ENCODE measurements at regions not wholly inside any gene's neighbourhood (a gene's known extent, or its start where the extent isn't known, plus 50 kb on each side); places are given as distances from the start of the nearest gene placed in this dataset.
"Not testable (repeated sequence)": the region's sequence is repeated elsewhere in the genome, so short reads cannot be mapped to it uniquely, and the experiment has no call there.

DNA sequence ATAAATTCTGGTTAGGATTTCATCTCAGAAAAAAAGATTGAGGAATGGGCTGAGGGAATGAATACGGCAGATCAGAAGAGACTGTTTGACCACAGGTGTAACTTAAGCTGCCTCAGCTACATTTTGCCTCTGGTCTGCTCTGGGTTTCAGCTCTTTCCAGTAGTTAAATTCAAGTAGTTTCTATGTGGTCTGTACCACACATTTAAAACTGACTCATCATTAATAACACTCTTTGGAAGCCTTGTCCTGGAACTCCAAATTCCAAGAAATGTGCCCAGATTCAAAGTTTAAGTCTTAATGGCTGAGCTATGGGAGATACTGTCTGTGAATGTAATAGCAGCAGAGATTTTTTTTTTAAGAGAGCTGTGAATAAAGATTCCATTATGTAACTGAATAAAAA, 133.1 kb upstream of the IGSF10 start:
- peaks cover 6% of the 10 kb centered on the region for H3K4me1 ChIP-seq (ENCODE audit: insufficient read depth, low read length)
- no peak overlapping the region for H3K4me3 ChIP-seq (ENCODE audit: low read depth in 1 of 2, low read length in 2 of 2)
- no peak overlapping the region for H3K9ac ChIP-seq (ENCODE audit: low read length)
- no peaks in the 10 kb centered on the region for H3K27me3 ChIP-seq (ENCODE audit: control insufficient read depth in 1 of 2, insufficient read depth in 2 of 2, low read length in 2 of 2)
- no peak overlapping the region for H3K27ac ChIP-seq (ENCODE audit: low read depth, low read length)
- no peaks in the 10 kb centered on the region for H3K9me3 ChIP-seq (ENCODE audit: low read length)
- no peaks in the 10 kb centered on the region for H3K36me3 ChIP-seq (ENCODE audit: insufficient read depth, low read length)

DNA sequence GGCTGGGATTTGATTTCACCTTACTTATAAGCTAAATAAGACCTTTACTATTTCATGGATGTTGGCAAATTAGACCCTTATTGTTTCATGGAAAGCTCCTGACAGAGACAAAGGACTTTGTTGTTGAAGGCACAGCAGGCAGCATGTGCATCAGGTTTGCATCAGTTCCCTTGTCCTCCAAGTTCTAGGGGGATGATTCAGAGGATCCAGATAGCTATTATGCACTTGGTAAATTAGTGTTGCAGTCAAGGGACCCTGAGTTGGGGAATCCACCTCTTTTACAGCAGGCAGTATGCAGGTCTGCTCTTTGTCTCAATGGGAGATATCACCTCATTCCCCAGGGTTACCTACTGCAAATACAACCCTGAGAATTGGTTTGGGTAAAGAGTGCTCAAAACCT, 131.4 kb upstream of the IGSF10 start:
- Histone ChIP-seq H3K9ac (ENCODE audit: low read length) (no peak overlapping the region), H3K27ac (ENCODE audit: low read depth, low read length) (no peak overlapping the region), H3K4me1 (ENCODE audit: insufficient read depth, low read length) (peaks cover 6% of the 10 kb centered on the region), H3K27me3 (ENCODE audit: control insufficient read depth in 1 of 2, insufficient read depth in 2 of 2, low read length in 2 of 2) (no peaks in the 10 kb centered on the region), H3K9me3 (ENCODE audit: low read length) (no peaks in the 10 kb centered on the region), H3K36me3 (ENCODE audit: insufficient read depth, low read length) (no peaks in the 10 kb centered on the region), H3K4me3 (ENCODE audit: low read depth in 1 of 2, low read length in 2 of 2) (no peak overlapping the region)

DNA sequence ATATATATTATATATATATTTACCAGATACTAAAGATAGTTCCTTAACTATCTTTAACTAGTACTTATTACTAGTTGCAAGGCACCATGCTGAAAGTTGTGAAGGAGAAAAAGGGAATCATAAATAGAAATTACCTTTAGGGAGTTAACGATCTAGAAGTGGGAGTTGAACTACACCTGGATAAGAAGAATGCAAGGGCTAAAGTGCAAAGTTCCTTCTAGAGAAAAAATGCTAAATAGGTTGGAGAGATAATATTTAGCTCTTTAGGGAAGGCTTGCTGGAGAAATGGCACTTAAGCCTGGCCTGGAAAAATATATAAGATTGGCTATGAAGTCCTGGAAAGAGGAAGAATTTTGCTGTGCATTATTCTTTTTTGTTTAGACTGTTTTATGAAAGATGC, 130.6 kb upstream of the IGSF10 start:
- Histone ChIP-seq H3K27me3 (ENCODE audit: control insufficient read depth in 1 of 2, insufficient read depth in 2 of 2, low read length in 2 of 2) (no peaks in the 10 kb centered on the region), H3K4me1 (ENCODE audit: insufficient read depth, low read length) (no peaks in the 10 kb centered on the region), H3K27ac (ENCODE audit: low read depth, low read length) (no peak overlapping the region), H3K4me3 (ENCODE audit: low read depth in 1 of 2, low read length in 2 of 2) (no peak overlapping the region), H3K9me3 (ENCODE audit: low read length) (no peaks in the 10 kb centered on the region), H3K9ac (ENCODE audit: low read length) (no peak overlapping the region), H3K36me3 (ENCODE audit: insufficient read depth, low read length) (no peaks in the 10 kb centered on the region)

DNA sequence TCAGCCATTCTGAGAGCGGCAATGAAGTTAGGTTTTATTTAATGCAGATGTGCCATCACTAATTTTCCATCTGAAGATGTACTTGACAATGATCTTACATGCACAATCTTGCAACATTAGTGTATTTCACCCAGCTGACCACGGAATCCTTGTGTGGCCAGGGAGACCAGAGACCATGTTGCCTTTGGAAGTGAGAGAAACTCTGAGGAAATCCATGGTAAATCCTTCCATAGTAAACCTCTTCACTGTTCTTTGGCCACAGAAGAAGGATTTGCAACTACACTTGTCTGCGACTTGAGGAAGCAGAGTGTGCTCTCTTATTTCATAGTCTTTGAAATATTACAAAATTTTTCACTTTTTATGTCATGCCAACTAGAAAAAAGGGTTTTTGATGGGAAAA, 128.4 kb upstream of the IGSF10 start:
- H3K9ac ChIP-seq (ENCODE audit: low read length) = no peak overlapping the region
- no peak overlapping the region for H3K4me3 ChIP-seq (ENCODE audit: low read depth in 1 of 2, low read length in 2 of 2)
- no peaks in the 10 kb centered on the region for H3K4me1 ChIP-seq (ENCODE audit: insufficient read depth, low read length)
- no peaks in the 10 kb centered on the region for H3K36me3 ChIP-seq (ENCODE audit: insufficient read depth, low read length)
- no peaks in the 10 kb centered on the region for H3K27me3 ChIP-seq (ENCODE audit: control insufficient read depth in 1 of 2, insufficient read depth in 2 of 2, low read length in 2 of 2)
- no peaks in the 10 kb centered on the region for H3K9me3 ChIP-seq (ENCODE audit: low read length)
- H3K27ac ChIP-seq (ENCODE audit: low read depth, low read length) = no peak overlapping the region

DNA sequence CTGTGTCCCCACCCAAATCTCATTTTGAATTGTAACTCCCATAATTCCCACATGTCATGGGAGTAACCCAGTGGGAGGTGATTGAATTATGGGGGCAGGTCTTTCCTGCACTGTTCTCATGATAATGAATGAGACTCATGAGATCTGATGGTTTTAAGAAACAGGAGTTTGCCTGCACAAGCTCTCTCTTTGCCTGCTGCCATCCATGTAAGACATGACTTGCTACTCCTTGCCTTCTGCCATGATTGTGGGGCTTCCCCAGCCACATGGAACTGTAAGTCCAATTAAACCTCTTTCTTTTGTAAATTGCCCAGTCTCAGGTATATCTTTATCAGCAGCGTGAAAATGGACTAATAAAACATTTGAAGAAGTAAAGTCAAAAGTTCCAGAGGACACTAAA, 126.8 kb upstream of the IGSF10 start:
- H3K36me3 ChIP-seq (ENCODE audit: insufficient read depth, low read length); H3K27me3 ChIP-seq (ENCODE audit: control insufficient read depth in 1 of 2, insufficient read depth in 2 of 2, low read length in 2 of 2); H3K9ac ChIP-seq (ENCODE audit: low read length); H3K27ac ChIP-seq (ENCODE audit: low read depth, low read length); H3K4me3 ChIP-seq (ENCODE audit: low read depth in 1 of 2, low read length in 2 of 2); H3K4me1 ChIP-seq (ENCODE audit: insufficient read depth, low read length); H3K9me3 ChIP-seq (ENCODE audit: low read length): not testable (repeated sequence)

DNA sequence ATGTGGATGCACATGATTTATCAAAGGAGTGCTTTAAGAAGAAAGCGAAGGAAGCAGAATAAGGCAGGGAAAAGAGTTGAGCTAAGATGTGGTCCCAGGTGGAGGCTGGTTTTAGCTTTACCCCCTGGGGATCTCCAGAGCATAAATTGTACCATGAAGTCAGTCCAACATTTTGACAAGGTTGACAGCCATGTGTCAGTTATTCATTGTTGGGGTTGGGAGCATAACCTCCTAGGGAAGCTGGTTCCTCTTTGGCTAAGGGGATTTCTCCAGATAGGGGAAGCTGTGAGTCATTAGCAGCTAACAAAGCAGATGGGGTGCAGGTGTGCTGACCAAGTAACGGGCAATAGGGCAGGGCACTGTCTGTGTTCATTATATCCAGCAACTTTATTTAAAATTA, 123.7 kb upstream of the IGSF10 start:
- Histone ChIP-seq H3K27ac (ENCODE audit: low read depth, low read length) (no peak overlapping the region), H3K9ac (ENCODE audit: low read length) (no peak overlapping the region), H3K4me3 (ENCODE audit: low read depth in 1 of 2, low read length in 2 of 2) (no peak overlapping the region), H3K9me3 (ENCODE audit: low read length) (no peaks in the 10 kb centered on the region), H3K27me3 (ENCODE audit: control insufficient read depth in 1 of 2, insufficient read depth in 2 of 2, low read length in 2 of 2) (no peaks in the 10 kb centered on the region), H3K4me1 (ENCODE audit: insufficient read depth, low read length) (peaks cover 5% of the 10 kb centered on the region), H3K36me3 (ENCODE audit: insufficient read depth, low read length) (no peaks in the 10 kb centered on the region)

DNA sequence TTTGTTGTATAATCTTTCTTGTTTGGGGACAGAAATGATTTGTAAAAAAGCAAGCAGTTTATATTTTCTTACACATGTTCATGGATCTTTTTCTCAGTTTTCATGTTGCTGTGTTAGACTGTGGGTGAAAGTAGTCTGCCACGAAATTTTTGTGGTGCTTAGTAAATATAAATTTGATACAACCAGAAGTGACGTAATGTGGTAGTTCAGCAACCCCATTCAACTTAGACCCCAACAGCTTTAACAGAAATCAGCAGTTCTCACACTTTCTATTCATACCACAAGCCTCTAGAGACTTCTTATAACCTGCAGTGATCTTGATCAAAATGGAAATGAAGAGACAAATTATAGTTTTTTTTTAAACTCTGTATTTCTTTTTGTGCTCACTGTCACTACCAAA, 120.2 kb upstream of the IGSF10 start:
- H3K4me3 ChIP-seq (ENCODE audit: low read depth in 1 of 2, low read length in 2 of 2) = no peak overlapping the region
- H3K36me3 ChIP-seq (ENCODE audit: insufficient read depth, low read length) = no peaks in the 10 kb centered on the region
- H3K27me3 ChIP-seq (ENCODE audit: control insufficient read depth in 1 of 2, insufficient read depth in 2 of 2, low read length in 2 of 2) = no peaks in the 10 kb centered on the region
- H3K9ac ChIP-seq (ENCODE audit: low read length) = no peak overlapping the region
- H3K4me1 ChIP-seq (ENCODE audit: insufficient read depth, low read length) = peaks cover 5% of the 10 kb centered on the region
- H3K9me3 ChIP-seq (ENCODE audit: low read length) = no peaks in the 10 kb centered on the region
- no peak overlapping the region for H3K27ac ChIP-seq (ENCODE audit: low read depth, low read length)

DNA sequence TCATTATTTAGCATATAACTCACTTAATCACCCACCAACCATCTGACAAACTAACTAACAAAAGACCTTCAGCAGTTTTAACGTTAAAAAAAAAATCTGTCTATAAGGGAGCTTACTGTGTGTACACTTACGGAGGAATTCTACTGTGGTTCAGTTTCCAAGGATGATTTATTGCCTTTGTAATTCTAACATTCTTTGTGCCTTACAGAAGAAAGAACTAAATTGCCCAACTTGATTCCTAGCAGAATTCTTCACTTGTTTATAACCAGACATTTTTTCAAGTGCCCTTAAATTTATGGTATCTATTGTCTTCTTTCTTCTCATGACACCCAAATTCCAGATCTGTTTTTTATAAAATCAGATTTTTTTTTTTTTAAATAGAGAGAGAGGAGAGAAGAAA, 119.7 kb upstream of the IGSF10 start:
- Histone ChIP-seq H3K27ac (ENCODE audit: low read depth, low read length) (no peak overlapping the region), H3K27me3 (ENCODE audit: control insufficient read depth in 1 of 2, insufficient read depth in 2 of 2, low read length in 2 of 2) (no peaks in the 10 kb centered on the region), H3K4me1 (ENCODE audit: insufficient read depth, low read length) (peaks cover 5% of the 10 kb centered on the region), H3K4me3 (ENCODE audit: low read depth in 1 of 2, low read length in 2 of 2) (no peak overlapping the region), H3K9me3 (ENCODE audit: low read length) (no peaks in the 10 kb centered on the region), H3K36me3 (ENCODE audit: insufficient read depth, low read length) (no peaks in the 10 kb centered on the region), H3K9ac (ENCODE audit: low read length) (no peak overlapping the region)

DNA sequence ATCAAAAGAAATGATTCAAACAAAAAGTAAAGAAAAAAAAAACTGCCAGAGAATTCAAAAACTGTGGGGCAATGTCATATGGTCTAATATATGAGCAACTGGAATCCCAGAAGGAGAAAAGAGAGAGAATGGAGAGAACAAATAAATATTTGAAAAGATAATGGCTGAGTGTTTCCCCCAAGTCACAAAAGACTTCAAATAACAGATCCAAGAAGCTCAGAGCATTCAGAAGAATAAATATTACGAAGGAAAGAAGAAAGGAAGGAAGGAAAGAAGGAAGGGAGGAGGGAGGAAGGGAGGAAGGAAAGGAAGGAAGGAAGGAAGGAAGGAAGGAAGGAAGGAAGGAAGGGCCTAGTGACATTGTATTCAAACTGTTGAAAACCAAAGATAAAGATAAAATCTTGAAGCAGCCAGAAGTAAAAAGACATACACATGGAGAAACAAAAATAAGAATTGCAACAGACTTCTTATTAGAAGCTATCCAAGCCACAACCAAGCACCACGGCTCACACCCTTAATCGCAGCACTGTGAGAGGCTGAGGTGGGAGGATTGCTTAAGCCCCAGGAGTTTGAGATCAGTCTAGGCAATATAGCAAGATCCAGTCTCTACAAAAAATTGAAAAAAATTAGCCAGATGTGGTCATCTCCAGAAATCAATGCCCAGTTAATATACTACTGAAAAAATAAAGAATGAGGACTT, 118.9 kb upstream of the IGSF10 start:
- Histone ChIP-seq H3K36me3 (ENCODE audit: insufficient read depth, low read length) (no peaks in the 10 kb centered on the region), H3K27me3 (ENCODE audit: control insufficient read depth in 1 of 2, insufficient read depth in 2 of 2, low read length in 2 of 2) (no peaks in the 10 kb centered on the region), H3K27ac (ENCODE audit: low read depth, low read length) (no peak overlapping the region), H3K4me1 (ENCODE audit: insufficient read depth, low read length) (peaks cover 5% of the 10 kb centered on the region), H3K4me3 (ENCODE audit: low read depth in 1 of 2, low read length in 2 of 2) (no peak overlapping the region), H3K9me3 (ENCODE audit: low read length) (no peaks in the 10 kb centered on the region), H3K9ac (ENCODE audit: low read length) (no peak overlapping the region)

DNA sequence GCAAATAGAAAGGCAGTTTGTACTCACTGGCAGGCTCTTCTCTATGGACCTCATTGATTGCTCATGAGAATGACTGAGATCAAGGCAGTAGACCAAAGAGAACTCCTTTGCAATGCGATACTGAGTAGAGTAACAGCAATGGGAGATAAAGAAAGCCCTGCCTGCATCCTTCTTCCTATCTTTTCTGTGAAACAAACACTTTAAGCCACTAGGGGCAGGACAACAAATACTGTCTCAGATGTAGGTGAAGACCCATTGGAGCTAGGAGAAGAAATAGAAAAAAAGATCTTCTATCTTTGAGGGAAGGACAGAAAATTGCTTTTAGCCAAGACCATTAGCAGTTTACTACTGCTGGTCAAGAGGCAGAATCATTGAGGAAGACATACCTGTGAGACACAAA, 117.6 kb upstream of the IGSF10 start:
- H3K4me3 ChIP-seq (ENCODE audit: low read depth in 1 of 2, low read length in 2 of 2) = no peak overlapping the region
- no peaks in the 10 kb centered on the region for H3K36me3 ChIP-seq (ENCODE audit: insufficient read depth, low read length)
- no peak overlapping the region for H3K9ac ChIP-seq (ENCODE audit: low read length)
- H3K27me3 ChIP-seq (ENCODE audit: control insufficient read depth in 1 of 2, insufficient read depth in 2 of 2, low read length in 2 of 2) = no peaks in the 10 kb centered on the region
- no peaks in the 10 kb centered on the region for H3K9me3 ChIP-seq (ENCODE audit: low read length)
- H3K27ac ChIP-seq (ENCODE audit: low read depth, low read length) = no peak overlapping the region
- H3K4me1 ChIP-seq (ENCODE audit: insufficient read depth, low read length) = peaks cover 5% of the 10 kb centered on the region

DNA sequence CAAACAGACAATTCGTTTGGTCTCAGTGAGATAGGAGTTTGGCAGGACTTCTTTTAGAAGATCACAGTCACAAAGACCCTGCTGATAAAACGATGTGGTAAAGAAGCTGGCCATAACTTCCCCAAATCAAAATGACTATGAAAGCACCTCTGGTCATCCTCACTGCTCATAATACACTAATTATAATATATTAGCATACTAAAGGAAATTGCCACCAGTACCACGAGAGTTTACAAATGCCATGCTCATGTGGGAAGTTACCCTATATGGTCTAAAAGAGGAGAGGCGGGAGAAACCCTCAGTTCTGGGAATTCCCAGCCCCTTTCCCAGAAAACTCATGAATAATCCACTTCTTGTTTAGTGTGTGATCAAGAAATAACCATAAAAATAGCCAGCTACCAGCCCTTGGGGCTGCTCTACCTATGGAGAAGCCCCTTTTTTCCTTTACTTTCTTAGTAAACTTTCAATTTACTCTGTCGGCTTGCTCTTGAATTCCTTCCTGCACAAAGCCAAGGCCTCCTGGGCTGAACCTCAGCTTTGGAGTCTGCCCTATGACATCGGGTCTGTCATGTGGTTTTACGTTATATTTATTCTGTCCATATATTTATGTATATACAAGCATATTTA, 115.8 kb upstream of the IGSF10 start:
- no peaks in the 10 kb centered on the region for H3K36me3 ChIP-seq (ENCODE audit: insufficient read depth, low read length)
- no peaks in the 10 kb centered on the region for H3K27me3 ChIP-seq (ENCODE audit: control insufficient read depth in 1 of 2, insufficient read depth in 2 of 2, low read length in 2 of 2)
- H3K4me3 ChIP-seq (ENCODE audit: low read depth in 1 of 2, low read length in 2 of 2) = no peak overlapping the region
- no peaks in the 10 kb centered on the region for H3K9me3 ChIP-seq (ENCODE audit: low read length)
- H3K9ac ChIP-seq (ENCODE audit: low read length) = no peak overlapping the region
- H3K4me1 ChIP-seq (ENCODE audit: insufficient read depth, low read length) = peaks cover 5% of the 10 kb centered on the region
- no peak overlapping the region for H3K27ac ChIP-seq (ENCODE audit: low read depth, low read length)

DNA sequence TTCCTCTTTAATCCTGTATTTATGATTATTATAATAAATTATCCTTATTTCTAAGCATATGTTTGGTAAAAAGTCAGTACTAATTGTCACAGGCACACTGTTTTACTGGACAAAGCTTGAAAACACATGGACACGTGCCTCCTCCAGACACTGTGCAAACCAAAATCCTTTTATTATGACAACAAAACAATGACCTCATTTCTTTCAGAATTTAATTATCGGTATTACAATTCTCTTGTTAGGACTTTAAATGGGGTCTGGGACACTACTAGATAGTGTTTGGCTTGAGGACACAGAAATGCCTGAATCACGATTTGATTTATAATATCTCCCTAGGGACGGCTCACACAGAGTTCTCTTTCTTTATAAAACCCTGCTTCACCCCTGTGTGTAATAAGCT, 107.3 kb upstream of the IGSF10 start:
- H3K27me3 ChIP-seq (ENCODE audit: control insufficient read depth in 1 of 2, insufficient read depth in 2 of 2, low read length in 2 of 2) = no peaks in the 10 kb centered on the region
- no peaks in the 10 kb centered on the region for H3K9me3 ChIP-seq (ENCODE audit: low read length)
- no peaks in the 10 kb centered on the region for H3K36me3 ChIP-seq (ENCODE audit: insufficient read depth, low read length)
- H3K4me1 ChIP-seq (ENCODE audit: insufficient read depth, low read length) = no peaks in the 10 kb centered on the region
- H3K4me3 ChIP-seq (ENCODE audit: low read depth in 1 of 2, low read length in 2 of 2) = no peak overlapping the region
- H3K9ac ChIP-seq (ENCODE audit: low read length) = no peak overlapping the region
- H3K27ac ChIP-seq (ENCODE audit: low read depth, low read length) = no peak overlapping the region

All from muscle layer of colon (tissue), 2 donors.